ENCODE measurements at regions not wholly inside any gene's neighbourhood (a gene's known extent, or its start where the extent isn't known, plus 50 kb on each side); places are given as distances from the start of the nearest gene placed in this dataset.
"Not testable (repeated sequence)": the region's sequence is repeated elsewhere in the genome, so short reads cannot be mapped to it uniquely, and the experiment has no call there.

DNA sequence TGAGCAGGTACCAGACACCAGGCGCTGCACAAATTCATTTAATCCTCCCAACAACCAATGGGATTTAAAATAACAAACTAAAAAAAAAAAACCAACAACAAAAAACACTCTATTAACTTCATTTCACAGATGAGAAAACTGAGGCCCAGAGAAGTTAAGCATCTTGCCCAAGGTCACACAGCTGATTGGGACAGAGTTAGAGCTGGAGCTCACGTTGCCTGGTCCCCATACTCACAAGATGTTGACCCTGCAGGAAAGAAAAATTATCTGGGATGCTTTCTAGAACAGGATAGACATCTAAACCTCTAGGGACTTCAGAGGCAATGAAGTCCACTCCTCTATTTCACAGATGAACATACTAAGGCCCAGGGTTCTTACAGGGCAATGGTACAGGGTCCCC is 175.3 kb downstream of the PSMG1 start:
- no peak for DNase-seq (ENCODE audit: low read depth, low spot score)
- H3K27ac ChIP-seq = no peak overlapping the region

DNA sequence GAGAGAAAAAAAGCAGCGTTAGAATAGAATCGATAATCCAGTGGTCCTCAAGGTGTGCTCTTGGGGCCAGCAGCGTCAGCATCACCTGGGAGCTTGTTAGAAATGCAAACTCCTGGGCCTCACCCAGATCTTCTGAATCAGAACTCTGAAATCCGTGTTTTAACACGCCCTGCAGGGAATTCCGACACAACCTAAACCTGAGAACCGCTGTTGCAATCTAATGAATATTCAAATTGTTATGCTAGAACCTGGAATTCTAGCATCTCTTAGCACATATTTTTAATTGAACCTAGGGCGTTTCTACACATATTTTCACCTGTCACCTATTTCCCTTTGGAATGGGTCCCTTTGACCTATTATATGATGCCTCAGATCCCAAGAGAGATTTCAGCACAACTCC is 175.7 kb downstream of the PSMG1 start:
- no peak overlapping the region for H3K27ac ChIP-seq
- peak; percentile 46 for DNase-seq (ENCODE audit: low read depth, low spot score)

DNA sequence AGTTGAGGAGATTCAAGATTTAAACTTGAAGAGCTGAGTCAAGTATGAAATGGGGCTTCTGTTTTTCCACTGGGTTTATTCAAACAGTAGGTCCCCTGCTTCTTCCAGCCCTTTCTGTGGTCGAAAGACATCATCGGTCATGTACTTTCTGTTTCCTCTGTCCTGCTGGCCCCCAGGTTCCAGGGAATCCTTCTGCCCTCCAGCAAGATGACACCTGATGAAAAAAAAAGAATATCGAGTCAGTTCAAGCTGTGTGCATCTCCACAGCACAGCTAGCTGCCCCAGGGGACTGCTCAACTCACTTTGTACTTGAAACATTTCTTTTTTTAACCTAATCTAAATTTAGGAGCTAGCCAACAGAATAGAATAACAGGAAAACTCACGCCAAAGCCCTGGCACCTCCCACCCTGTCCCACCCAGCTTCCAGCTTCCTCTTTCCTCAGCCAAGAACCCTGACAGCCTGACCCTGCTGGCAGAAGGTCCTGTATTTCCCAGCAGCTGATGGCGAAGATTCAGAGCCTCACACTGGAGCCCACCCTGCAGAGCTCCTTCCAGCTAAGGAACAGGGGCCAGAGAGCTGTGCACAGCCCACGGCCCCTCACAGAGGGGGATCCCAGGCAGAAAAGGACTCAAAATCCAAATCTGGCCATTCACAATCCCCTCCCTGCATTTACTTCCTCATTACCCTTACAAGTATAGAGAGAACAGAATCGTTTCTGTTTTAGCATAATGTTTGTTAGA is 176.5 kb downstream of the PSMG1 start:
- no peak for DNase-seq (ENCODE audit: low read depth, low spot score)
- no peak overlapping the region for H3K27ac ChIP-seq

- no peak overlapping the region for H3K27ac ChIP-seq
- DNase-seq (ENCODE audit: low read depth, low spot score) = no peak
Observed at GRCh38 chr21:39005502-39005787, 177.8 kb downstream of the PSMG1 start.

- no peak for DNase-seq (ENCODE audit: low read depth, low spot score)
- no peak overlapping the region for H3K27ac ChIP-seq
Observed at GRCh38 chr21:39004634-39005501, 178.4 kb downstream of the PSMG1 start.

DNA sequence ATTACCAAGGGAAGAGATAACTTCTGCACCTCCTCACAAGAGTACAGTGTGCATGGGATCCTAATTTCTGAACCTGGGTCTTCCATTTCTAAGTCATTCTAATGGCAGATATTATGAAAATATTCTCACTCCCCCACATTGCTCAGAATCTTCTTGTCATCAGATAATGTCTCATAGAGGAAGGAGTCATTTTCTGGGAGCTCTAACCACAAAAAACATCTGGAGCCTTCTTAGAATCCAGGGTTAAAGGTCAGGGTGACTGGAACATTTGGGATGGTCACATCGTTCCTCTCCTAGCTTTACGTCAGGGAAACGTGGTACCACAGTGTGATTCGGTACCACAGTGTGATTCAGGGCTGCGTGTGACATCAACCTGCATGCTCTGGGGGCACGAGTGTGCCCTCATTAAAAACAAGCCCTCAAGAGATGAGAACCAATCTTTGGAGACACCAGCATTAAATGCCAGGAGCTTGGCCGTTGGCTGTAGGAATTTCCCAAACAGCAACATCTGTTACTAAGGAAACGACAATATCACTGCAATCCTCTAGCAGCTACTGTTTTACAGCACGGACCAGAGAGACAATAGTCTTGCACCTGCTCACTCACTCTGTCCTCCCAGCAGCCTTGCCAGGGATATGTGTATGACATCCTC is 179.1 kb downstream of the PSMG1 start:
- H3K27ac ChIP-seq = no peak overlapping the region
- DNase-seq (ENCODE audit: low read depth, low spot score) = no peak

GRCh38 chr21:39001341-39001740 is 181.9 kb downstream of the PSMG1 start:
- no peak overlapping the region for H3K27ac ChIP-seq
- no peak for DNase-seq (ENCODE audit: low read depth, low spot score)

GRCh38 chr21:39000496-39000895 is 182.8 kb downstream of the PSMG1 start:
- no peak for DNase-seq (ENCODE audit: low read depth, low spot score)
- H3K27ac ChIP-seq = no peak overlapping the region

DNA sequence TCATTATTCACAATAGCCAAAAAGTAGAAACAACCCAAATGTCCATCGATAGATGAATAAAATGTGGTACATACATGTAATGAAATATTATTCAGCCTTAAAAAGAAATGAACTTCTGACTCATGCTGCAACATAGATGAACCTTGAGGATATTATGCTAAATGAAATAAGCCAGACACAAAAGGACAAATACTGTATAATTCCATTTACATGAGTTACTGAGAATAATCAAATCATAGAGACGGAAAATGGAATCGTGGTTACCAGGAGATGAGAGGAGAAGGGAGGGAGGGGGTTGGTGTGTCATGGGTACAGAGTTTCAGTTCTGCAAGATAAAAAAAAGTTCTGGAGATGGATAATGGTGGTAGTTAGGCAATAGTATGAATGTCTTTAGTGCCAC is 184.1 kb downstream of the PSMG1 start:
- DNase-seq (ENCODE audit: low read depth, low spot score) = no peak

GRCh38 chr21:38998281-38998680 is 185.0 kb downstream of the PSMG1 start:
- not testable (repeated sequence) for H3K27ac ChIP-seq; DNase-seq (ENCODE audit: low read depth, low spot score)

More for the DNA sequence above, 184.1 kb downstream of the PSMG1 start:
- H3K27ac ChIP-seq = no peak overlapping the region

DNA sequence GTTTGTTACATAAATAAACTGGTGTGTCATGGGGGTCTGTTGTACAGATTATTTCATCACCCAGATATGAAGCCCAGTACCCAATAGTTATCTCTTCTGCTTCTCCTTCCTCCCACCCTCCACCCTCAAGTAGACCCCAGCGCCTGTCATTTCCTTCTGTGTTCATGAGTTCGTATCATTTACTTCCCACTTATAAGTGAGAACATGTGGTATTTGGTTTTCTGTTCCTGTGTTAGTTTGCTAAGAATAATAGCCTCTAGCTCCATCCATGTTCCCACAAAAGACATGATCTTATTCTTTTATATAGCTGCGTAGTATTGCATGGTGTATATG is 185.4 kb downstream of the PSMG1 start:
- not testable (repeated sequence) for H3K27ac ChIP-seq; DNase-seq (ENCODE audit: low read depth, low spot score)

DNA sequence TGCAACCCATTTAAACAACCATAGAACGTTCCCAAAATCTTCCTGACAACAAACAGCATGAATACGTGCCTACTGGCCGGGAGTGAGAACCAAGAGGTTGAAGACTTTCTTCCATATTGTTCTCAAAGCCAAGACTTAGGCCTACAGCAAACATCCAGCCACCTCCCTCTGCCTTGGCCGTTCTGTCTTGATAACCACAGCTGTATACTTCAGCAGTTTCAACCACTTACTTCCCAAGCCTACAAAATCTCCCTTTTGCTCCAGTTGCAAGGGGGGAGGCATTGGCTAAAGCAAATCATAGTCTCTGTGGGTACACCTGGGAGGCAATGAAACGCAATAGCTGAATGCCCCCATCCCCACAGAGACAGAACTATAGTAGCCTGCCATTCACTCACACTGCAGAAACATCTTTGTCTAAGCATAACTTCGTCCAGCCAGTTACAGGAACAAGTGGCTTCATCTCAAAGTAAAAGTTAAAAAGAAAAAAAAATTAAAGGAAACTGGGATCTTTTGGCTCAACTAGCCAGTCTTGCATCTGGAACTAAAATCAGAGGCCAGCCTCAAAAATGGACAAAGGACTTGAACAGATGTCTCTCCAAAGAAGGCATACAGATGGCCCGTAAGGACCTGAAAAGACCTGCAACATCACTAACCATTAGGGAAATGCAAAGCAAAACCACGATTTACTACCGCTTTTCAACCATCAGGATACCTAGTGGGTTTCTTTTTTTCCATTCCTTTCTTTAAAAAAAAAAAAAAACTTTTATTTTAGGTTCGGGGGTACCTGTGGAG is 186.0 kb downstream of the PSMG1 start:
- H3K27ac ChIP-seq = no peak overlapping the region
- no peak for DNase-seq (ENCODE audit: low read depth, low spot score)

- H3K27ac ChIP-seq = no peak overlapping the region
- no peak for DNase-seq (ENCODE audit: low read depth, low spot score)
Observed at GRCh38 chr21:38996355-38996754, 186.9 kb downstream of the PSMG1 start.

- DNase-seq (ENCODE audit: low read depth, low spot score) = no peak
- H3K27ac ChIP-seq = no peak overlapping the region
Observed at GRCh38 chr21:38995731-38996130, 187.5 kb downstream of the PSMG1 start.

DNA sequence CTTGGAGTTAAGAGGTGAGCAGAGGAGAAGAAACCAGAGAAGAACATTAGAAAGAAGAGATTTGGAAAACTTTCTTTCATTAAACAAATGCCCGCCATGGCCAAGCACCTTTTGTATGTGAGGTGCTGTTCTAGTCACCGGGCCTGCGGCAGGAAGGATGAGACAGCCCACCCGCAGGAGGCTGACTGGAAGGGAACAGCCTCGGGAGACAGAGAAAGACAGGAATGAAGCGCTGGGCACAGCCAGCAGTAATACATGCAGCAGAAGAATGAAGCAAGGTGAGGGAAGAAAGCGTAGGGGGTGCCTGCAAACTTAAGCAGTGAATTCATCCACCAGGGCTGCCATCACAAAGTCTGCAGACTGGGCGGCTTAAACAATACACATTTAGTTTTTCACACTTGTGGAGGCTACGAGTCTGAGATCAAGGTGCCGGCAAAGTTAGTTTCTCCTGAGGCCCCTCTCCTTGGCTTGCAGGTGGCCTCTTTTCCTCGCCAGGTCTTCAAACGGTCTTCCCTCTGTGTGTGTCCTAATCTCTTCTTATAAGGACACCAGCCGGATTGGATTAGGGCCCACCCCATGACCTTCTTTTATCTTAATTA is 188.1 kb downstream of the PSMG1 start:
- no peak for DNase-seq (ENCODE audit: low read depth, low spot score)
- no peak overlapping the region for H3K27ac ChIP-seq

- H3K27ac ChIP-seq = peak overlapping the region; percentile 84
- no peak for DNase-seq (ENCODE audit: low read depth, low spot score)
Observed at GRCh38 chr21:38994042-38994441, 188.3 kb downstream of the ETS2 start.

DNA sequence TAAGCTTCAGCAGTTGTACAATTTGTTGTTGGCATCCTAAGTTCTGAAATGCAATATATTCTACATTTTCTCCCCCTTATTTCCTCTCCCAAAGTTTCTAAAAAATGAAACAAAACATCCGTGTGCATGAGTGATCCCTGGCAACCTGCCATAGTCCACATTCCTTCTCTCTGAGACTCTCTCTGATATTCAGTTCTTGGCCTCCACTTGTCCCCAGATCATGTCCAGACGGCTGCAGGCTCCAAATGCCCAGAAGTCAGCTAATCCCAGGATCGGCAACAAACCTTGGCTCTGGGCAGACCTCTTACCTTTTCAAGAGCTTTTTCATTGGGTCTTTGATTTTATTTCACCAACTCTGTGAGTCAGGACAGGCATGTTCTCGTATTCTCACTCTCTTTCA is 187.8 kb downstream of the ETS2 start:
- DNase-seq (ENCODE audit: low read depth, low spot score) = peak; percentile 91
- H3K27ac ChIP-seq = peak overlapping the region; percentile 84

GRCh38 chr21:38992737-38993136 is 187.0 kb downstream of the ETS2 start:
- no peak for DNase-seq (ENCODE audit: low read depth, low spot score)

GRCh38 chr21:38990424-38990794 is 184.7 kb downstream of the ETS2 start:
- no peak for DNase-seq (ENCODE audit: low read depth, low spot score)
- no peak overlapping the region for H3K27ac ChIP-seq

More at GRCh38 chr21:38992737-38993136, 187.0 kb downstream of the ETS2 start:
- peak overlapping the region; percentile 84 for H3K27ac ChIP-seq

DNA sequence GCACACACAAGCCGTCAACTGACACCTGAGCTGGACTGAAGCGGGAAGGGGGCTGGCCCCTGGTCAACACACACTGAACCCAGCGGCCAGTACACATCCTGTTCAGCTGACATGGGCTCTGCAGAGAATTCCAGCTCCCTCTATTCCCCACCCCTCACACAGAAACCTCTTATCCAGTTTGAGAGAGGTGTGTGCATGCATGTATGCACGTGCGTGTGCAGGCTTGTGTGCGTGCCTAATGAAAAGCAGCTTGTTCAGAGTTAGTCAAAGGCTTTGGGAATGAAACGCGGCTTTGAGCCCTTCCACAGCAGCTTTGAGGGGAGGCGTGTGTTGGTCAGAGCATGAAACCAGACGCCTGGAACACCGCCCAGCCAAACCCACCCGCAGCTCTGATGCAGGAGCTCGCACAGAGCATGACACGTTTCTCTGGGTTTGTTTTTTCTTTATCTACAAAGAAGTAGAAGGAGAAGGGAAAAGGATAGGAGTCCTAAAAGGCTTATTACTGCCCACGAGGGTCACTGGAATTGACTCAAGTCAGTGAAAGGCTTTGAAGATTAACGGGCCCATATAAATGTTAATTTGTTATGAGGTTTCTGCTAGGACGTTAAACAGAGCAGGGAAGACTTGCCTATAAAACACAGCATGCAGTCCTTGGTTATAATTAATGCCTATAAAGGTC is 184.2 kb downstream of the ETS2 start:
- no peak overlapping the region for H3K27ac ChIP-seq
- DNase-seq (ENCODE audit: low read depth, low spot score) = peak; percentile 54

Measured in epithelial cell of prostate (primary cell).